GM13977 (cell line): ENCODE measurements at regions not wholly inside any gene's neighbourhood (a gene's known extent, or its start where the extent isn't known, plus 50 kb on each side); places are given as distances from the start of the nearest gene placed in this dataset.
A peak's percentile ranks its signal among the peaks of the same experiment; 100 is the strongest.
"Not testable (repeated sequence)": the region's sequence is repeated elsewhere in the genome, so short reads cannot be mapped to it uniquely, and the experiment has no call there.

Source experiments
- DNase-seq: peaks from one replicate; pipeline ENCODE4 v3.0.0; 2012; ENCODE audit warnings: low spot score
- CTCF ChIP-seq: IDR thresholded peaks from 2 replicates; pipeline ENCODE4 v1.5.1; 2012; ENCODE audit warnings: mild to moderate bottlenecking, control low read depth; ENCODE audit not compliant: insufficient read depth; ENCODE audit errors: extremely low read depth, missing control alignments
- in situ Hi-C: fragments of 300-500 bp; cut with MboI; formaldehyde crosslinking; loops from one replicate; pipeline ENCODE4 v1.12.0; 2022; ENCODE audit warnings: low sequenced_read_pairs, low pct_unique_long_range_greater_than_20kb, mixed read lengths, inconsistent platforms; ENCODE audit not compliant: unreplicated experiment

- in situ Hi-C loops, result no loop called here
- no peak for TF ChIP-seq CTCF
- no peak for DNase-seq
Observed at GRCh38 chr12:131428091-131428685, 282.7 kb upstream of the SFSWAP start.

- DNase-seq, in situ Hi-C loops: not testable (repeated sequence)
Observed at GRCh38 chr12:131429221-131429620, 281.7 kb upstream of the SFSWAP start.

- in situ Hi-C loops, DNase-seq: not testable (repeated sequence)
Observed at GRCh38 chr12:131429697-131430096, 281.2 kb upstream of the SFSWAP start.

- no peak for TF ChIP-seq CTCF
- no peak for DNase-seq
- in situ Hi-C loops, result no loop called here
Observed at GRCh38 chr12:131430158-131430742, 280.6 kb upstream of the SFSWAP start.

DNA sequence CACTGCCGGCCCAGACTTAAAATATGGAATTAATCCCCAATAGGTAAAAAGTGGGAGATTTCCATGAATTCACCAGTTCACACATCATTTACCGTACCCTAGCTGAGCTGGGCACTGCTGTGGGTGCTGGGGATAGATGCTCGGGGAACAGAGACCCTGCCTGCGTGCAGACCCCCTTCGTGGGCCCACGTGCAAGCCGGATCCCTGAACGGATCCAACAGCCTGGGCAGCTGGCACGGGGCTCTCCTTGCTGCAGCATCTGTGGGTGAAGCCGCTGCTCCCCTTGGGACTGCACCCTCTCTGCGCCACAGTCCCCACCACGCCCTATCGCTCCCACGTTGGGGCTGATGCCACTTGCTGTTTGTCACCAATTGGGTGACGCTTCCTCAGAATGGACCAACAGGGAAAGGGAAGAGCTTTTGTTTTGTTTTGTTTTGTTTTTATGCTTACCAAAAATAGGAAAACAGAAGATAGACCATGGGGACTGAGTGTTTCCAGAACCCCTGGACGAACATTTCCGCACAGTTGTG is 279.7 kb upstream of the SFSWAP start:
- in situ Hi-C loops, DNase-seq: not testable (repeated sequence)

DNA sequence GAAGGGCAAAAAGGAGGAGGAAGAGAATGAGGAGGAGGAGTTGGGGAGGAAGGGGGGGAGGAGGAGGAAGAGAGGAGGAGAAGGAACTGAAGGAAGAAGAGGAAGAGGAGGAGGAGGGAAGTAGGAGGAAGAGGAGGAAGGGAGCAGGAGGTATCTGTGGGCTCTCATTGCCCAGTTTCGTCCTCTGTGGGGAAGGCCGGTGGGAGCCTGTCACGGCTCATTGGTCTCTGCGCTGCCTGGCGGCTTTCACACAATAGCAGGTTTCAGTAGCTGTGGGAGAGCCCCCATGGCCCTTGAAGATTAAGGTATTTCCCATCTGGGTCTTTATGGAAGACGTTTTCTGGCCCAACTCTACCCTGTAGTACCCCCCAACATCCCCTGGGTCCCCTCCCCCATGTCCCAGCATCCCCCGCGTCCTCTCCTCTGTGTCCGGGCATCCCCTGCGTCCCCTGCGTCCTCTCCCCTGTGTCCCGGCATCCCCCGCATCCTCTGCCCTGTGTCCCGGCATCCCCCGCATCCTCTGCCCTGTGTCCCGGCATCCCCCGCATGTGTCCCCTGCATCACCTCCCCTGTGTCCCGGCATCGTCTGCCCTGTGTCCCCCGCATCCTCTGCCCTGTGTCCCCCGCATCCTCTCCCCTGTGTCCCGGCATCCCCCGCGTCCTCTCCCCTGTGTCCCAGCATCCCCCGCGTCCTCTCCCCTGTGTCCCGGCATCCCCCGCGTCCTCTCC is 278.2 kb upstream of the SFSWAP start:
- no peak for TF ChIP-seq CTCF
- peak; percentile 84 for DNase-seq
- in situ Hi-C loops, result no loop called here

GRCh38 chr12:131434208-131435125 is 276.4 kb upstream of the SFSWAP start:
- DNase-seq, result no peak
- no peak for TF ChIP-seq CTCF
- in situ Hi-C loops, result loop anchor here (5.0 kb wide), 1 partner anchor 207 kb away; no protein-coding TSS in a partner anchor
